Ishikawa (cell line): ENCODE measurements at regions not wholly inside any gene's neighbourhood (a gene's known extent, or its start where the extent isn't known, plus 50 kb on each side); places are given as distances from the start of the nearest gene placed in this dataset.

Experiments used
- CEBPB ChIP-seq: IDR thresholded peaks from 2 replicates; pipeline ENCODE4 v1.6.1; 2012
- EGR1 ChIP-seq: IDR thresholded peaks from 2 replicates; pipeline ENCODE4 v1.6.1; 2012
- EP300 ChIP-seq: IDR thresholded peaks from 2 replicates; pipeline ENCODE4 v1.6.1; 2012; ENCODE audit warnings: borderline replicate concordance
- TF ChIP-seq, protein P1 (sequence below): IDR thresholded peaks from 2 replicates; pipeline ENCODE4 v1.6.1; 2012

DNA sequence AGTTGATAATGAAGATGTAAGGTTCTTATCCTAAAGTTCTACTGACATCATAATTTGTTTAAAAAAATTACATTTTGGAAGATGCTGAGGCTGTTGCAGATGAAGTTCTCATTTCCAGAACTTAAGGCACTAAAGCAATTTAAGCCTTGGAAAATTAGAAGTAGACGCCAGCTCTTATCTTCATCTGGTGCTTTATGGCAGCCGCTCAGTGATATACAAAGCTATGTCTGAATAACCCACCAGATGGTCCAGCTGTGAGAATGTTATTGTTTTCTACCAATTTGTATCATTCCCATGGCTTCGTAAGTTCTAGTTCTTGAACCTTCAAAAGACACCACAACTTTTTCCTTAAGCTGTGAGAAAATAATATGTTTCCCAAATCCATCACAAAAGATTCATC is 212.1 kb upstream of the ARID2 start:
- no peak for TF ChIP-seq CEBPB
- no peak for TF ChIP-seq EP300
- TF ChIP-seq, protein P1, sequence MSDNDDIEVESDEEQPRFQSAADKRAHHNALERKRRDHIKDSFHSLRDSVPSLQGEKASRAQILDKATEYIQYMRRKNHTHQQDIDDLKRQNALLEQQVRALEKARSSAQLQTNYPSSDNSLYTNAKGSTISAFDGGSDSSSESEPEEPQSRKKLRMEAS, result no peak
- no peak for TF ChIP-seq EGR1
